ENCODE measurements at regions not wholly inside any gene's neighbourhood (a gene's known extent, or its start where the extent isn't known, plus 50 kb on each side); places are given as distances from the start of the nearest gene placed in this dataset.

GRCh38 chr13:44293908-44294735 lies 79.5 kb upstream of the SERP2 start:
- DNase-seq (ENCODE audit: low read depth, low spot score), result no peak
- TF ChIP-seq CTCF (conservative IDR thresholded peaks at IDR 0.05), result no peak
- peaks cover 16% of the 10 kb centered on the region for H3K4me1 Mint-ChIP-seq
- no peaks in the 10 kb centered on the region for H3K27me3 Mint-ChIP-seq (ENCODE audit: low read depth)
- H3K27ac Mint-ChIP-seq (ENCODE audit: unreplicated experiment), result no peak overlapping the region
- no peak overlapping the region for H3K4me3 Mint-ChIP-seq
- no peaks in the 10 kb centered on the region for H3K36me3 Mint-ChIP-seq (ENCODE audit: low read depth)
- peaks cover 10% of the 10 kb centered on the region for H3K9me3 Mint-ChIP-seq

GRCh38 chr13:44294876-44295275 lies 78.7 kb upstream of the SERP2 start:
- Mint-ChIP-seq H3K9me3 (peaks cover 10% of the 10 kb centered on the region), H3K27me3 (ENCODE audit: low read depth) (no peaks in the 10 kb centered on the region), H3K4me1 (peaks cover 16% of the 10 kb centered on the region), H3K4me3 (no peak overlapping the region), H3K27ac (ENCODE audit: unreplicated experiment) (peak overlapping the region; percentile 58), H3K36me3 (ENCODE audit: low read depth) (no peaks in the 10 kb centered on the region)
- no peak for TF ChIP-seq CTCF (conservative IDR thresholded peaks at IDR 0.05)
- DNase-seq (ENCODE audit: low read depth, low spot score), result no peak

GRCh38 chr13:44296856-44297255 lies 76.8 kb upstream of the SERP2 start:
- peaks cover 16% of the 10 kb centered on the region for H3K4me1 Mint-ChIP-seq
- DNase-seq (ENCODE audit: low read depth, low spot score), result no peak
- peaks cover 12% of the 10 kb centered on the region for H3K9me3 Mint-ChIP-seq
- H3K27me3 Mint-ChIP-seq (ENCODE audit: low read depth), result no peaks in the 10 kb centered on the region
- no peaks in the 10 kb centered on the region for H3K36me3 Mint-ChIP-seq (ENCODE audit: low read depth)
- H3K4me3 Mint-ChIP-seq, result no peak overlapping the region
- no peak for TF ChIP-seq CTCF (conservative IDR thresholded peaks at IDR 0.05)
- H3K27ac Mint-ChIP-seq (ENCODE audit: unreplicated experiment), result peak overlapping the region; percentile 39

- peaks cover 4% of the 10 kb centered on the region for H3K9me3 Mint-ChIP-seq
- H3K4me3 Mint-ChIP-seq, result no peak overlapping the region
- no peaks in the 10 kb centered on the region for H3K36me3 Mint-ChIP-seq (ENCODE audit: low read depth)
- H3K4me1 Mint-ChIP-seq, result peaks cover 11% of the 10 kb centered on the region
- no peaks in the 10 kb centered on the region for H3K27me3 Mint-ChIP-seq (ENCODE audit: low read depth)
- TF ChIP-seq CTCF (conservative IDR thresholded peaks at IDR 0.05), result no peak
- no peak overlapping the region for H3K27ac Mint-ChIP-seq (ENCODE audit: unreplicated experiment)
- DNase-seq (ENCODE audit: low read depth, low spot score), result no peak
These were observed 75.3 kb upstream of the SERP2 start for GRCh38 chr13:44298314-44298713.

- peaks cover 17% of the 10 kb centered on the region for H3K4me1 Mint-ChIP-seq
- no peak overlapping the region for H3K27ac Mint-ChIP-seq (ENCODE audit: unreplicated experiment)
- no peaks in the 10 kb centered on the region for H3K36me3 Mint-ChIP-seq (ENCODE audit: low read depth)
- no peak overlapping the region for H3K4me3 Mint-ChIP-seq
- no peak for DNase-seq (ENCODE audit: low read depth, low spot score)
- TF ChIP-seq CTCF (conservative IDR thresholded peaks at IDR 0.05), result no peak
- H3K27me3 Mint-ChIP-seq (ENCODE audit: low read depth), result peaks cover 3% of the 10 kb centered on the region
- peaks cover 4% of the 10 kb centered on the region for H3K9me3 Mint-ChIP-seq
These were observed 74.3 kb upstream of the SERP2 start for GRCh38 chr13:44299152-44299943.
